Fibroblast of the aortic adventitia (primary cell): ENCODE measurements at regions not wholly inside any gene's neighbourhood (a gene's known extent, or its start where the extent isn't known, plus 50 kb on each side); places are given as distances from the start of the nearest gene placed in this dataset.

Experiments used
- DNase-seq: peaks from one replicate; pipeline ENCODE4 v3.0.0-alpha.2; 2010; ENCODE audit warnings: low read depth
- H3K4me3 ChIP-seq: 2 replicates; pipeline ENCODE4 v1.5.1; 2011; ENCODE audit warnings: low read depth, mild to moderate bottlenecking, control low read depth, low read length, moderate library complexity
- TF ChIP-seq, protein P1 (sequence below): IDR thresholded peaks from 2 replicates; pipeline ENCODE4 v1.5.1; 2011; ENCODE audit warnings: mild to moderate bottlenecking, low read length, control low read depth, inconsistent platforms; ENCODE audit not compliant: insufficient read depth

DNA sequence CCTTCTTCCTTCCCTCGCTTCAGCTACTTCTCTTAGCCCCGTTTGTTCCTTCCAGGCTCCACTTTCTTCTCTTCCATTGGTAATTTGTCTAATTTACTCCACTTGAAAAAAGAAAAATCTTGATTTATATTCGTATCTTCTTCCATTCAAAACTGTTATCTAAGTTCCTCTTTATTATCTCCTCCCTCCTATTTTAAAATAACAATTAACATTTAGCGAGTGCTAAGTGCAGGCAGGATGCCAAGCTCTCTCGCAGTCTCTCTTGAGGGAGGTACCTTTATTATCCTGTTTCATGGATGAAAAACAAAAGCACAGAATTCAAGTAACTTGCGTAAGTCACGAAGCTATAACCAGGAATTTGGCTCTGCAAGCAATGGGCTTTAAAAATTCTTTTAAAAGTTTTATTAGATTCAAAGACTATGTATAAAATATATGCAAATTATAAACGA is 418.9 kb upstream of the NAALADL2 start:
- peak; percentile 92 for DNase-seq
- peak overlapping the region; percentile 67 for H3K4me3 ChIP-seq
- TF ChIP-seq, protein P1, sequence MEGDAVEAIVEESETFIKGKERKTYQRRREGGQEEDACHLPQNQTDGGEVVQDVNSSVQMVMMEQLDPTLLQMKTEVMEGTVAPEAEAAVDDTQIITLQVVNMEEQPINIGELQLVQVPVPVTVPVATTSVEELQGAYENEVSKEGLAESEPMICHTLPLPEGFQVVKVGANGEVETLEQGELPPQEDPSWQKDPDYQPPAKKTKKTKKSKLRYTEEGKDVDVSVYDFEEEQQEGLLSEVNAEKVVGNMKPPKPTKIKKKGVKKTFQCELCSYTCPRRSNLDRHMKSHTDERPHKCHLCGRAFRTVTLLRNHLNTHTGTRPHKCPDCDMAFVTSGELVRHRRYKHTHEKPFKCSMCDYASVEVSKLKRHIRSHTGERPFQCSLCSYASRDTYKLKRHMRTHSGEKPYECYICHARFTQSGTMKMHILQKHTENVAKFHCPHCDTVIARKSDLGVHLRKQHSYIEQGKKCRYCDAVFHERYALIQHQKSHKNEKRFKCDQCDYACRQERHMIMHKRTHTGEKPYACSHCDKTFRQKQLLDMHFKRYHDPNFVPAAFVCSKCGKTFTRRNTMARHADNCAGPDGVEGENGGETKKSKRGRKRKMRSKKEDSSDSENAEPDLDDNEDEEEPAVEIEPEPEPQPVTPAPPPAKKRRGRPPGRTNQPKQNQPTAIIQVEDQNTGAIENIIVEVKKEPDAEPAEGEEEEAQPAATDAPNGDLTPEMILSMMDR, result no peak

DNA sequence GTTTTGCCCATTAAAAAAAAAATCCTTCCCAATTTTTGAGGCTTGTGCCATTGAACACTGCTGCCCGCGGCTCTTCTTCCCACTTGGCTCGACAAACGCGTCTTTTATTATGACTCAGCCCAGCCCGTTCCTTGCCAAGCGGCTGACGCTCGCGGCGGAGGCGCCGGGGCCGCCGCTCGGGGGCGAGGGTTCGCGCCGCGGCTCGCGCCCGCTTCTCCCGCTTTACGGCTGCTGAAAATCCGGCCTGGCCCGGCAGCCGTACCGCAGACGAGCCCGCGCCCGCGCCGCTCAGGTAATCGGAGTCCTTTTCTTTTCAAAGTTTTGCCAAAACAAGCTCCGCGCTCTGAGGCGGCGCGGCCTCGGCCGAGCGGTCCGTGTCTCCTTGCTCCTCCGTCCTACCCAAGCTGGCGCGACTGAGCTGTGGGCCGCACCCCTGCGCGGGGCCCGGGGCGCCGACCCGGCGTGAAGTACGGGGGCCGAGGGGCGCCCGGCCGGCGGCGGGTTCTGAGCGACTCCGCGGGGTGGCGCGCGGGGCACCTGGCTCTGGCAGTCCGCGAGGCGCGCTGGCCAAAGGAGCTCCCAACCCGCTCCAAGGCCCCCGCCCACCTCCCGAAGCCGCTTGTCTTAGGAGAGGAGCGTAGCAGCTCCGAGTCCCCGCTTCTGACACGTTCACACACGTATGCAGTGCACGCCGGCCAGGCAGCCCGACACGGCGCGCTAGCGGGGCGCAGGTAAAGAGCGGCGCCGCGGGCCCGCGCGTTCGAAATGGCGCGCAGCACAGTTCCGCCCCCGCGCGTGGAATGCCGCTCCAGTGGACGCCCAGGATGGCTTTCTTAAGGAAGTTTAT is 418.2 kb upstream of the NAALADL2 start:
- H3K4me3 ChIP-seq, result peak overlapping the region; percentile 77
- DNase-seq, result peak; percentile 94
- TF ChIP-seq, protein P1, result no peak

DNA sequence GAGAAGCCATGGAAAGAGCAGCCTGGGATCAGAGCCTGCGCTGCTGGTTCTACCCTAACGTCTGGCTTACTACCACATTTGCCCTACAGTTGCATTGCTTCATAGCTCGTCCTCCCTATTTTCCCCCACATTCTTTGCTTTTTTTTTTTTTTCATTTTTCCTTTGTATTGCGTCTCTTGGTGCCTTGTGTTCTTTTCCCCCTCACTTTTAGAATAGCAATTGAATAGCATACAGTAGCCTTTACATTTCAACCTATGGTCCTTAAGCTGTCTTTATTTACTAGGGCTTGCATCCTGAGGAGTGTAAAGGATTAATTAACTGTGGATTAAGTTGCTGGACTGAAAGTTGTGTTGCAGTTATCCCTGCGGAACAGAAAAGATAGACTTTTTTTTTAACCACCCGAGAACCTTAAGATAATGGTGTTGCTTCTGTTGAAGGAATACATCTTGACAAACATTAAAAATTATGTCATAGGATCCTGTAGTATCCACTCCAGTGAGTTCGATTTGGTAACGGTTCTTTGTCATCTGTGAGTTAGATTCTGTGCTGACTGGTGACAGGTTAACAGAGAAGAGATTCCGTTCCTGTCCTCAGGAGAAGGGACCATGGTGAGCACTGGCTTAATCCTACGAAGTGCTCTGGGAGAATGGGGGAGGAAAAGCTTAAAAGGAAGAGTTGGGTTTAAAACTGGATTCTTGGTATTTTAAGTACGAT is 417.4 kb upstream of the NAALADL2 start:
- DNase-seq, result peak; percentile 95
- peak overlapping the region; percentile 77 for H3K4me3 ChIP-seq
- TF ChIP-seq, protein P1, result peak; percentile 1

DNA sequence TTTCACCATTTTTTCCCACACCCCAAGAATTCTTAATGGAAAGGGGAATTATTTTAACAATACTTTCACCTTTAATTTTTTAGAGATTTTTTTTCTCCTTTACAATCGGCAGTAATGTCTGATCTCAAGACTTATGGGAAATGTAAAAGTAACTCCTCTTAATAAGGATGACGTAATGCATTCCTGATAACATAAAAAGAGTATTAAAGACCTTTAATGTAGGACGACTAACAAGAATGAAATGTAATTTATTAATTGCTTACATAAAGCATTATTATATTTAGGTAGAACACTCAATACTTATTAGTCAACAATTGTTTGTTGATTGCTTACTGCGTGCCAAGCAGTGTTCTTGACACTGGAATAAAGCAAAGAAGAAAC is 416.8 kb upstream of the NAALADL2 start:
- peak overlapping the region; percentile 77 for H3K4me3 ChIP-seq
- no peak for DNase-seq
- TF ChIP-seq, protein P1, result no peak

DNA sequence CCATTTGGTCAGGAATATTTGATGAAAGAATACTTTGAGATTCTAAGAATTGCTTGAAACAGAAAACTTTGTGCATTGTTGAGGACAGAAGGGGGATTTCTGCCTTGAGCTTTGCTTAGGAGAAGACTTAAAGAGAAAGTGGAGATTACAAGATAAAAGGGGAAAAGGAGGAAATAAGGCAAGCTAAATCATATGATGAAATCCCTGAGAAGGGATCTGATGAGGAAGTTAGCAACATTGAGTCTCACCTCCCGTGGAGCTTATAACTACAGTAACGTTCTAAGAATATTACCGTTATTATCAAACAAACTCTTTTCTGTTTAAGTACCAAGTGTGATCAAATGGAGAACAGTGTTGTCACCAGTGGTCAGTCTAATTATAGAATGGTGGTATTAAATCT is 414.7 kb upstream of the NAALADL2 start:
- no peak for DNase-seq
- TF ChIP-seq, protein P1, result no peak
- no peak overlapping the region for H3K4me3 ChIP-seq

DNA sequence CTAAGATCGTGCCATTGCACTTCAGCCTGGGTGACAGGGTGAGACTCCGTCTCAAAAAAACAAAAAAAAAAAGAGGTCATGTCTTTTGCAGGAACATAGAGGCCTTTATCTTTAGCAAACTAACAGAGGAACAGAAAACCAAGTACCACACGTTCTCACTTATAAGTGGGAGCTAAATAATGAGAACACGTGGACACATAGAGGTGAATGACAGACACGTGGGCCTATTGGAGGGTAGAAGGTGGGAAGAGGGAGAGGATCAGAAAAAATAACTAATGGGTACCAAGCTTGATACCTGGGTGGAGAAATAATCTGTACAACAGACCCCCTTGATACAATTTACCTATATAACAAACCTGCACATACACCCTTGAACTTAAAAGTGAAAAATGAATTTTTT is 401.4 kb upstream of the NAALADL2 start:
- DNase-seq, result no peak
- TF ChIP-seq, protein P1, result no peak
- H3K4me3 ChIP-seq, result no peak overlapping the region
